Right lobe of liver (tissue), 4 donors: ENCODE measurements at regions not wholly inside any gene's neighbourhood (a gene's known extent, or its start where the extent isn't known, plus 50 kb on each side); places are given as distances from the start of the nearest gene placed in this dataset.

ENCODE experiments used
- CTCF ChIP-seq, 4 donors: fragments of 200-600 bp in 3 of 4; fragments of 450-650 bp in 1 of 4; IDR thresholded peaks; one replicate each; pipeline versions ENCODE4 v1.5.1 to v1.8.0; 2016 to 2022; ENCODE audit warnings: antibody characterized with exemption in 4 of 4, mild to moderate bottlenecking in 2 of 4
- POLR2A ChIP-seq: fragments of 450-650 bp; IDR thresholded peaks from one replicate; pipeline ENCODE4 v1.6.1; 2017; ENCODE audit warnings: antibody characterized with exemption, mild to moderate bottlenecking
- donor health status: DM: no; HTN: no; CAD: no.
- donor health status: DM: no; HTN: no; CAD: no.
- donor health status: DM: no; HTN: yes; CAD: no.

DNA sequence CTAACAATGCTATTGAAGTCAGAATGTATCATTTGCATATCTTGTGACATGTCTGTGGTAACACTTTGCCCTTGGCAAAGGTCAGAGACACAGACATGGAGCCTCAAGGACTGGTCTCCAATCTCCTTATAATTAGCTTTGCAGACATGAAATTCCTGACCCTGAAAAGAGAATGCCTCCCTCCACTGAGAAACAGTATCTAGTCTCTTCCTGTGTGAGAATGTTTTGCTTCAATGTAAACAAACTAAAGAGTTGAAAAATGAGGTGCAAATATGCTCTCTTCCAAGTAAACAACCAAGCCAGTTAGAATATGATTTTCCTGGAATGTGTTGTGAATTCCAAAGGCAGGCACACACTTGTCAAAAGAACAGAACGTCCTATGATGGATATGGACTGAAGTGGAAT, 407.1 kb upstream of the MARCKS start:
- no peak for TF ChIP-seq POLR2A
- TF ChIP-seq CTCF (IDR thresholded peaks at IDR 0.05): no peak
